ENCODE measurements at regions not wholly inside any gene's neighbourhood (a gene's known extent, or its start where the extent isn't known, plus 50 kb on each side); places are given as distances from the start of the nearest gene placed in this dataset.

DNA sequence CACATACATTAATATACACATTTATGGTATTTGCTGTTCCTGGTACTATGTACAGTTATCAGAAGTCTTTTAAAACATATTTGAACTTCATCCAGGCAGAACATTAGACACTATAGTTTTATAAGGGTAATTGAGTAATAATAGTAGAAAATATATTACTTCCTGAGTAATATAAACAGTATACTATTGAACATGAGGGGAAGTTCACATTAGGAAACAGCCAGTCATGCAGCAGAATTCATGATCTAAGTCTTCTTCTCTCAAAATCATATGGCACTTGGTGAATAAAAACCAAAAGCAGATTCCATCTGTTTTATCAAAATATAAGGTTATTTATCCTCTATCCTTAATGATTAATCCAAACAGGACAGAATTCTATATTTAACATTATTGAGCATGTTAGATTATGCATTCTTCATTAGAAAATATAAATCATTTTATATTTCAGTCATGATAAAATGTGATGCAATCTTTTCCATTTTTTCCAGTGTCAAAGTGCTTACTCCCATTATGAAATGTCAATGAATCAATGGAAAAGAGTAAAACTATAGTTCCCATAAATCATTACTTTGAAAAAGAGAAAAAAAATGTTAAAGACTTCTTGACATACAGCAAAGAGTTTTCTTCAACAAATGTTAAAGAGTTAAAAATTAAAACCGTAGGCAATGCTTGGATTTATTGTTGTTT is 584.3 kb upstream of the TUSC1 start:
- no peak for TF ChIP-seq ELF1 (IDR thresholded peaks at IDR 0.05)
- no peak for TF ChIP-seq EP300 (IDR thresholded peaks at IDR 0.05; ENCODE audit: borderline replicate concordance in 1 of 2, low read depth in 1 of 2, low read length in 1 of 2)
- TF ChIP-seq, protein P1, sequence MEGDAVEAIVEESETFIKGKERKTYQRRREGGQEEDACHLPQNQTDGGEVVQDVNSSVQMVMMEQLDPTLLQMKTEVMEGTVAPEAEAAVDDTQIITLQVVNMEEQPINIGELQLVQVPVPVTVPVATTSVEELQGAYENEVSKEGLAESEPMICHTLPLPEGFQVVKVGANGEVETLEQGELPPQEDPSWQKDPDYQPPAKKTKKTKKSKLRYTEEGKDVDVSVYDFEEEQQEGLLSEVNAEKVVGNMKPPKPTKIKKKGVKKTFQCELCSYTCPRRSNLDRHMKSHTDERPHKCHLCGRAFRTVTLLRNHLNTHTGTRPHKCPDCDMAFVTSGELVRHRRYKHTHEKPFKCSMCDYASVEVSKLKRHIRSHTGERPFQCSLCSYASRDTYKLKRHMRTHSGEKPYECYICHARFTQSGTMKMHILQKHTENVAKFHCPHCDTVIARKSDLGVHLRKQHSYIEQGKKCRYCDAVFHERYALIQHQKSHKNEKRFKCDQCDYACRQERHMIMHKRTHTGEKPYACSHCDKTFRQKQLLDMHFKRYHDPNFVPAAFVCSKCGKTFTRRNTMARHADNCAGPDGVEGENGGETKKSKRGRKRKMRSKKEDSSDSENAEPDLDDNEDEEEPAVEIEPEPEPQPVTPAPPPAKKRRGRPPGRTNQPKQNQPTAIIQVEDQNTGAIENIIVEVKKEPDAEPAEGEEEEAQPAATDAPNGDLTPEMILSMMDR (IDR thresholded peaks at IDR 0.05) = no peak
- no peak for TF ChIP-seq POLR2AphosphoS5 (IDR thresholded peaks at IDR 0.05; ENCODE audit: low read depth, low read length)
- no peak for TF ChIP-seq TEAD4 (IDR thresholded peaks at IDR 0.05; ENCODE audit: borderline replicate concordance, insufficient read depth)
- TF ChIP-seq CHD2 (IDR thresholded peaks at IDR 0.05; ENCODE audit: low read length, partially characterized antibody) = no peak

Data from SK-N-SH (cell line).